Spinal cord (tissue), 9 donors: ENCODE measurements at regions not wholly inside any gene's neighbourhood (a gene's known extent, or its start where the extent isn't known, plus 50 kb on each side); places are given as distances from the start of the nearest gene placed in this dataset.
A peak's percentile ranks its signal among the peaks of the same experiment; 100 is the strongest.

Experiments used
- DNase-seq, 6 donors: peaks; one replicate each; pipeline versions ENCODE4 v3.0.0 to v3.0.0-alpha.2; 2013 to 2015; ENCODE audit warnings: low spot score in 6 of 6, low read depth in 4 of 6
- H3K27ac ChIP-seq: one replicate; pipeline ENCODE4 v1.5.1; 2013; ENCODE audit warnings: low read depth, low read length, control low read depth
- H3K27me3 ChIP-seq: one replicate; pipeline ENCODE4 v1.6.1; 2013; ENCODE audit warnings: low read length; ENCODE audit not compliant: control insufficient read depth, insufficient read depth
- H3K36me3 ChIP-seq: one replicate; pipeline ENCODE4 v1.6.1; 2013; ENCODE audit warnings: low read length; ENCODE audit not compliant: control insufficient read depth, insufficient read depth
- H3K4me1 ChIP-seq: one replicate; pipeline ENCODE4 v1.6.1; 2013; ENCODE audit warnings: low read length; ENCODE audit not compliant: control insufficient read depth, insufficient read depth
- H3K4me3 ChIP-seq: one replicate; pipeline ENCODE4 v1.5.1; 2013; ENCODE audit warnings: low read depth, low read length, control low read depth
- H3K9me3 ChIP-seq: one replicate; pipeline ENCODE4 v1.6.1; 2013; ENCODE audit warnings: low read length; ENCODE audit not compliant: control insufficient read depth, insufficient read depth
- WGBS: methylation state at CpG from one replicate; pipeline ENCODE4 v1.1.5; 2013; ENCODE audit warnings: missing lambda C conversion rate; ENCODE audit not compliant: insufficient coverage; 5-methylcytosine and 5-hydroxymethylcytosine counted together
- donor health status: healthy.

- no peaks in the 10 kb centered on the region for H3K27me3 ChIP-seq
- peak in 2 of 6 donors; percentile 56 to 72 for DNase-seq
- no CpG with 5 or more reads among the region's 1 CpG for WGBS
- no peak overlapping the region for H3K27ac ChIP-seq
- H3K4me3 ChIP-seq = no peak overlapping the region
- H3K4me1 ChIP-seq = peaks cover 3% of the 10 kb centered on the region
- peaks cover 8% of the 10 kb centered on the region for H3K36me3 ChIP-seq
- no peaks in the 10 kb centered on the region for H3K9me3 ChIP-seq
Measured at GRCh38 chr2:196274387-196274809, 103.0 kb upstream of the STK17B start.

- DNase-seq = no peak
- Histone ChIP-seq H3K36me3 (peaks cover 4% of the 10 kb centered on the region), H3K4me1 (peaks cover 3% of the 10 kb centered on the region), H3K27me3 (no peaks in the 10 kb centered on the region), H3K9me3 (no peaks in the 10 kb centered on the region), H3K4me3 (no peak overlapping the region), H3K27ac (no peak overlapping the region)
- WGBS = 91% methylated on average over 4 of the region's 5 CpGs
Measured at GRCh38 chr2:196275646-196276352, 104.4 kb upstream of the STK17B start.

DNA sequence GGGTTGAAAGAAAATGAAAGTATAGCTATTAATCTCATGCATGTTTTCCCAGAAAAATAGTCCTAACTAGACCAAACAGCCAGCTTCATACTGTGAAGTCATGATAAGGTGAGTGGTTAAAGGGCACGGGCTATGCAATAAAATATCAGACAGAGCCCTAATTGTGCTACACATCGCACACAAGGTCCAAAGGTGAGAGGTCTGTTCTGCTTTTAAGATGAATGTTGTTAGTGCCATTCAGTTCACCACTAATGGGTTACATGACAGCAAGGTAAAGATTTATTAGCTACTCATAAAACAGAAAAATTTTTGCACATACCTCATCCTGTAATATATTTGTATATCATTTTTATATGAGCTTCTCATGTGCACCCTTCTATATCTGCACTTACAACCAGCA, 105.0 kb upstream of the STK17B start:
- no CpG with 5 or more reads among the region's 2 CpGs for WGBS

DNA sequence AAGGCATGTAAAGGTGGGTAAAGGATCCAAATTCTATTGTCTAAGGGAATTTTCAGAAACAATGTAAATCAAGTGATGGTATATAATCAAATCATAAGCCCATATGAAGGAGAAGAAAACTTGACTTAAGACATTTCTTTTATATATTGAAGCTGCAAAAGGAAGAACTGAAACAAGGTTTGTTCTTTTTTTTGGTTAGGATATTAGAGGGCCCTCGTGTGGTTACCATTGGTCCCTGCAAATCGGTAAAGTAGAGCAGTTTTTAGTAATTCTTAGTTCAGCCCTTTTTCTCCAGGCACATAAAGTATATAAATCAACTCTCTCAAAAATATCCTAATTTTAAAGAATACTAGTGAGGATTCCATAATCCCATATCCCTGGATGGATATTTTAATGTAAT, 105.6 kb upstream of the STK17B start:
- Histone ChIP-seq H3K4me1 (peaks cover 3% of the 10 kb centered on the region), H3K36me3 (peaks cover 3% of the 10 kb centered on the region), H3K27ac (no peak overlapping the region), H3K9me3 (no peaks in the 10 kb centered on the region), H3K4me3 (no peak overlapping the region), H3K27me3 (no peaks in the 10 kb centered on the region)
- WGBS = no CpG with 5 or more reads among the region's 2 CpGs
- no peak for DNase-seq

More for the DNA sequence above, 105.0 kb upstream of the STK17B start:
- DNase-seq = no peak
- H3K27me3 ChIP-seq = no peaks in the 10 kb centered on the region
- H3K4me1 ChIP-seq = peaks cover 3% of the 10 kb centered on the region
- peaks cover 3% of the 10 kb centered on the region for H3K36me3 ChIP-seq
- no peak overlapping the region for H3K4me3 ChIP-seq
- no peaks in the 10 kb centered on the region for H3K9me3 ChIP-seq
- H3K27ac ChIP-seq = no peak overlapping the region

GRCh38 chr2:196278491-196278911, 107.1 kb upstream of the STK17B start:
- DNase-seq = no peak
- Histone ChIP-seq H3K27me3 (no peaks in the 10 kb centered on the region), H3K36me3 (peaks cover 3% of the 10 kb centered on the region), H3K27ac (no peak overlapping the region), H3K4me3 (no peak overlapping the region), H3K9me3 (no peaks in the 10 kb centered on the region), H3K4me1 (peaks cover 3% of the 10 kb centered on the region)
- WGBS = 100% methylated on average over 5 of the region's 10 CpGs

DNA sequence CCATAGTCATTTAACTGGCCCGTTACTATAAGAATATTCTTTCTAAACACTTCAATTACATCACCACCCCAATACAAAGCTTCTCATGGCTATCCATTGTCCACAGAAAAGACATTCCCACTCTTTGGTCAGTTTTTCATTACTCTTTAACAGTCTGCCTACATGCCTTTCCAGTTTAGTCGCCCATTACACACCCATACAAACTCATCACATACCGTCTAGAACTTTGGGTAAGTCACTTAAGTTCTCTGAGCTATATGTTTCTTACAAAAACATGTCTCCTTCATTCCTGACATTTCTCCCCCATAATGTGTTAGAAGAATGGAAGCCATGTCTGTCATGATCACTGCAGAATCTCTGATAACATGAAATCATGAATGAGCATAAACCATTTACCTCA, 108.2 kb upstream of the STK17B start:
- no peaks in the 10 kb centered on the region for H3K4me1 ChIP-seq
- 86% methylated on average over 1 of the region's 3 CpGs for WGBS
- DNase-seq = no peak
- no peaks in the 10 kb centered on the region for H3K9me3 ChIP-seq
- no peak overlapping the region for H3K27ac ChIP-seq
- H3K27me3 ChIP-seq = no peaks in the 10 kb centered on the region
- peaks cover 3% of the 10 kb centered on the region for H3K36me3 ChIP-seq
- no peak overlapping the region for H3K4me3 ChIP-seq

DNA sequence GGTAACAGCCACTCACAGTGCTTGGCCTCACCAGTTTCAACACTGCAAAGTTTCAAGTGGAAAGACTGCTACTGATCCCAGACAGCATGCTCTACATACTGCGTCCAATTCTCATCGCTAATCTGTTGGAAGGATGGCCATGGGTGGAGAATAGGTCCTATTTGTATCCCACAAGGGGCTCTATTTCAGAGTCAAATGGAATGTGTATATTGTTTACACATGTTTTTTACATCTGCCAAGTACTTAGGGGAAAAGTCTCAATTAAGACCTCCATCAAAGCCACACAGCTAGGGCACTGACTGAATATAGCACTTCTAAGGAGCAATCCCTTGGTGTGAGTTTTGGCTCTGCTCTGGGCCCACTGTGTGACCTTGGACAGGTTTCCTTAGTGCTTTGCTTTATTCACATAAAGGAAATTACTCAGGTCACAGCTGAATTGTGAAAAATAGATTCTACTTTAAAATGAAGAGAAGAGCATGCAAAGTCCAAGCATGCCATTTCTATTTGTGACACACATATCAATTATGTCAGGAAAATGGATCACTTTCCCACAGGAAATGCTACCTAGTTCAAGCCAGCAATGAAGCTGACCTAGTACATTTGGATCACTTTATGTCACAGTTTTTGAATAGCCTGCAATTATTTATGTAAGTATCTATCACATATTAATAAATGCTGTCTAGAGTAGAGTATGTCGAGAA, 112.9 kb upstream of the STK17B start:
- no peak overlapping the region for H3K27ac ChIP-seq
- H3K27me3 ChIP-seq = no peaks in the 10 kb centered on the region
- H3K9me3 ChIP-seq = no peaks in the 10 kb centered on the region
- DNase-seq = peak in 2 of 6 donors; percentile 19 to 41
- no peaks in the 10 kb centered on the region for H3K36me3 ChIP-seq
- no CpG with 5 or more reads among the region's 3 CpGs for WGBS
- no peaks in the 10 kb centered on the region for H3K4me1 ChIP-seq
- no peak overlapping the region for H3K4me3 ChIP-seq

- H3K9me3 ChIP-seq = no peaks in the 10 kb centered on the region
- DNase-seq = no peak
- no peaks in the 10 kb centered on the region for H3K36me3 ChIP-seq
- H3K4me3 ChIP-seq = no peak overlapping the region
- no CpG with 5 or more reads among the region's 4 CpGs for WGBS
- no peak overlapping the region for H3K27ac ChIP-seq
- no peaks in the 10 kb centered on the region for H3K4me1 ChIP-seq
- H3K27me3 ChIP-seq = no peaks in the 10 kb centered on the region
Measured at GRCh38 chr2:196284866-196285557, 113.6 kb upstream of the STK17B start.

GRCh38 chr2:196286821-196287220, 115.4 kb upstream of the STK17B start:
- no peaks in the 10 kb centered on the region for H3K4me1 ChIP-seq
- H3K4me3 ChIP-seq = no peak overlapping the region
- H3K9me3 ChIP-seq = no peaks in the 10 kb centered on the region
- no peaks in the 10 kb centered on the region for H3K36me3 ChIP-seq
- no peaks in the 10 kb centered on the region for H3K27me3 ChIP-seq
- no peak overlapping the region for H3K27ac ChIP-seq
- no peak for DNase-seq
